NCI-H748 (cell line): ENCODE measurements at regions not wholly inside any gene's neighbourhood (a gene's known extent, or its start where the extent isn't known, plus 50 kb on each side); places are given as distances from the start of the nearest gene placed in this dataset.

ENCODE experiments used
- DNase-seq: peaks from one replicate; lab custom pipeline; 2025; ENCODE audit not compliant: unreplicated experiment; lab: John Stamatoyannopoulos, UW

- DNase-seq, result no peak
These were observed 97.3 kb upstream of the ROPN1 start for GRCh38 chr3:124089214-124089613.

GRCh38 chr3:124091716-124092115, 99.8 kb upstream of the ROPN1 start:
- no peak for DNase-seq

- no peak for DNase-seq
These were observed 100.9 kb upstream of the ROPN1 start for GRCh38 chr3:124092811-124093210.

- no peak for DNase-seq
These were observed 102.6 kb upstream of the ROPN1 start for GRCh38 chr3:124094496-124094895.

GRCh38 chr3:124097362-124098131, 105.6 kb upstream of the ROPN1 start:
- peak; percentile 22 for DNase-seq

- DNase-seq, result no peak
These were observed 109.7 kb upstream of the ROPN1 start for GRCh38 chr3:124101643-124102042.

- DNase-seq, result no peak
These were observed 115.4 kb upstream of the ROPN1 start for GRCh38 chr3:124107104-124107890.

GRCh38 chr3:124108446-124108845, 116.5 kb upstream of the ROPN1 start:
- DNase-seq, result no peak

- no peak for DNase-seq
These were observed 121.6 kb upstream of the ROPN1 start for GRCh38 chr3:124113485-124113884.

GRCh38 chr3:124115279-124115678, 123.4 kb upstream of the ROPN1 start:
- DNase-seq, result no peak

GRCh38 chr3:124115956-124116355, 124.0 kb upstream of the ROPN1 start:
- DNase-seq, result no peak

GRCh38 chr3:124116906-124117305, 125.0 kb upstream of the ROPN1 start:
- no peak for DNase-seq

GRCh38 chr3:124117486-124117885, 125.6 kb upstream of the ROPN1 start:
- no peak for DNase-seq

- no peak for DNase-seq
These were observed 126.5 kb upstream of the ROPN1 start for GRCh38 chr3:124118397-124118796.

GRCh38 chr3:124119056-124119716, 127.3 kb upstream of the ROPN1 start:
- DNase-seq, result no peak

GRCh38 chr3:124121379-124122312, 129.7 kb upstream of the ROPN1 start:
- DNase-seq, result no peak

- no peak for DNase-seq
These were observed 133.4 kb upstream of the ROPN1 start for GRCh38 chr3:124125315-124125714.

GRCh38 chr3:124126436-124127023, 134.6 kb upstream of the ROPN1 start:
- DNase-seq, result peak; percentile 72

GRCh38 chr3:124131158-124131557, 139.2 kb upstream of the ROPN1 start:
- DNase-seq, result no peak

- no peak for DNase-seq
These were observed 139.7 kb upstream of the ROPN1 start for GRCh38 chr3:124131580-124131979.
